HepG2 (cell line): ENCODE measurements at regions not wholly inside any gene's neighbourhood (a gene's known extent, or its start where the extent isn't known, plus 50 kb on each side); places are given as distances from the start of the nearest gene placed in this dataset.

Experiments used
- CTCF ChIP-seq: sonication (generic); formaldehyde crosslinking; IDR thresholded peaks from 2 replicates; pipeline ENCODE4 v1.5.0; 2020; ENCODE audit warnings: mild to moderate bottlenecking, missing genetic modification reagents, moderate library complexity
- ESRRA ChIP-seq: sonication (generic); formaldehyde crosslinking; IDR thresholded peaks from 2 replicates; pipeline ENCODE4 v1.5.1; 2020; ENCODE audit warnings: mild to moderate bottlenecking, low read depth, missing genetic modification reagents
- KDM1A ChIP-seq: IDR thresholded peaks from 2 replicates; pipeline ENCODE4 v1.6.1; 2016; ENCODE audit warnings: missing compliant biosample characterization
- RNF2 ChIP-seq: fragments of 450-650 bp; conservative IDR thresholded peaks from 2 replicates; pipeline ENCODE4 v1.6.1; 2016; ENCODE audit warnings: low read depth
- SAFB2 ChIP-seq: sonication (generic); formaldehyde crosslinking; IDR thresholded peaks from 2 replicates; pipeline ENCODE4 v1.5.1; 2020; ENCODE audit warnings: missing genetic modification reagents, low read depth, mild to moderate bottlenecking, borderline replicate concordance
- ZBTB21 ChIP-seq: sonication (generic); formaldehyde crosslinking; IDR thresholded peaks from 2 replicates; pipeline ENCODE4 v1.4.0; 2020; ENCODE audit warnings: missing genetic modification reagents
- ZNF260 ChIP-seq: sonication (generic); formaldehyde crosslinking; IDR thresholded peaks from 2 replicates; pipeline ENCODE4 v1.4.0; 2020; ENCODE audit warnings: missing genetic modification reagents, low read depth, mild to moderate bottlenecking, borderline replicate concordance

GRCh38 chr9:2985343-2985742, 141.4 kb upstream of the PUM3 start:
- no peak for TF ChIP-seq SAFB2
- TF ChIP-seq RNF2, result no peak
- TF ChIP-seq ZNF260 (CRISPR knock-in tag), result no peak
- TF ChIP-seq CTCF (CRISPR knock-in tag), result no peak
- no peak for TF ChIP-seq ESRRA (CRISPR knock-in tag)
- no peak for TF ChIP-seq KDM1A (CRISPR knock-in tag)
- TF ChIP-seq ZBTB21 (CRISPR knock-in tag), result no peak
